ENCODE measurements at regions not wholly inside any gene's neighbourhood (a gene's known extent, or its start where the extent isn't known, plus 50 kb on each side); places are given as distances from the start of the nearest gene placed in this dataset.
"Not testable (repeated sequence)": the region's sequence is repeated elsewhere in the genome, so short reads cannot be mapped to it uniquely, and the experiment has no call there.

- H3K4me1 ChIP-seq: peaks cover 0 to 49% (median 18%) of the 10 kb centered on the region in 12 donors
- no peaks in the 10 kb centered on the region for H3K27me3 ChIP-seq
- no peaks in the 10 kb centered on the region for H3K36me3 ChIP-seq
- intact Hi-C loops (cut with DNase I): loop anchor here in 5 of 10 donors (5.0 to 10.0 kb wide), 5 partner anchors 100 to 352 kb away; partner anchors contain the start of genes ZNF438 (in 5 of the 5) and ZEB1 (in 1 of the 5)
- peak; percentile 9 to 62 (median 60) for ATAC-seq
- peak overlapping the region; percentile 52 to 95 (median 88) for H3K27ac ChIP-seq
- no peak for DNase-seq
- TF ChIP-seq POLR2A (IDR thresholded peaks at IDR 0.05): no peak
- no peak for TF ChIP-seq CTCF (IDR thresholded peaks at IDR 0.05)
- 17 to 32% (median 20%) methylated on average over 20 to 24 of the region's 24 CpGs for WGBS, 4 donors
- H3K4me3 ChIP-seq: peak overlapping the region; percentile 1 to 66 (median 50)
- H3K9me3 ChIP-seq: no peaks in the 10 kb centered on the region
These were observed 102.8 kb upstream of the ZNF438 start for GRCh38 chr10:31134311-31134952.

- WGBS, 4 donors: 79 to 83% (median 81%) methylated on average over 6 of the region's 6 CpGs
- no peak overlapping the region for H3K4me3 ChIP-seq
- peaks cover 0 to 42% (median 18%) of the 10 kb centered on the region in 12 donors for H3K4me1 ChIP-seq
- intact Hi-C loops (cut with DNase I): loop anchor here in 2 of 10 donors (10.0 kb wide), 2 partner anchors 100 to 350 kb away; partner anchors contain the start of gene ZNF438 (in 1 of the 2)
- peak overlapping the region in 10 of 12 donors; percentile 80 to 95 (median 90) for H3K27ac ChIP-seq
- DNase-seq (no peak), ATAC-seq (no peak)
- TF ChIP-seq POLR2A (IDR thresholded peaks at IDR 0.05) (no peak), CTCF (IDR thresholded peaks at IDR 0.05) (no peak)
- H3K36me3 ChIP-seq: no peaks in the 10 kb centered on the region
- no peaks in the 10 kb centered on the region for H3K27me3 ChIP-seq
- no peaks in the 10 kb centered on the region for H3K9me3 ChIP-seq
These were observed 103.5 kb upstream of the ZNF438 start for GRCh38 chr10:31135171-31135570.

GRCh38 chr10:31135791-31136190 is 104.1 kb upstream of the ZNF438 start:
- intact Hi-C loops (cut with DNase I): loop anchor here in 2 of 10 donors (10.0 kb wide), 2 partner anchors 101 to 351 kb away; partner anchors contain the start of gene ZNF438 (in 1 of the 2)
- not testable (repeated sequence) for ATAC-seq, H3K4me3 ChIP-seq, H3K36me3 ChIP-seq, H3K27me3 ChIP-seq, H3K9me3 ChIP-seq, DNase-seq
- H3K27ac ChIP-seq: peak overlapping the region in 2 of 12 donors; percentile 90 to 93
- 91 to 98% (median 97%) methylated on average over 8 of the region's 8 CpGs for WGBS, 4 donors
- peaks cover 0 to 36% (median 18%) of the 10 kb centered on the region in 12 donors for H3K4me1 ChIP-seq

GRCh38 chr10:31136386-31136785 is 104.7 kb upstream of the ZNF438 start:
- H3K4me1 ChIP-seq: peaks cover 0 to 36% (median 18%) of the 10 kb centered on the region in 12 donors
- 72 to 97% (median 83%) methylated on average over 4 of the region's 4 CpGs for WGBS, 4 donors
- no peak for ATAC-seq
- no peaks in the 10 kb centered on the region for H3K36me3 ChIP-seq
- H3K27me3 ChIP-seq: no peaks in the 10 kb centered on the region
- no peak for TF ChIP-seq POLR2A (IDR thresholded peaks at IDR 0.05)
- TF ChIP-seq CTCF (IDR thresholded peaks at IDR 0.05): no peak
- H3K9me3 ChIP-seq: no peaks in the 10 kb centered on the region
- no peak for DNase-seq
- H3K4me3 ChIP-seq: no peak overlapping the region
- intact Hi-C loops (cut with DNase I): loop anchor here in 2 of 10 donors (10.0 kb wide), 2 partner anchors 102 to 352 kb away; partner anchors contain the start of gene ZNF438 (in 1 of the 2)
- H3K27ac ChIP-seq: peak overlapping the region in 5 of 12 donors; percentile 2 to 39 (median 35)

All from heart left ventricle (tissue), 16 donors.